Fibroblast of lung (primary cell): ENCODE measurements at regions not wholly inside any gene's neighbourhood (a gene's known extent, or its start where the extent isn't known, plus 50 kb on each side); places are given as distances from the start of the nearest gene placed in this dataset.
"Not testable (repeated sequence)": the region's sequence is repeated elsewhere in the genome, so short reads cannot be mapped to it uniquely, and the experiment has no call there.

Experiments
- DNase-seq, 2 donors: peaks; one replicate each; pipeline versions ENCODE4 v3.0.0 to v3.0.0-alpha.2; 2010; ENCODE audit warnings: low read depth in 2 of 2
- H2AFZ ChIP-seq: 2 replicates; pipeline ENCODE4 v1.5.1; 2012; ENCODE audit warnings: low read length, control low read depth, inconsistent platforms
- H3K27ac ChIP-seq: 2 replicates; pipeline ENCODE4 v1.5.1; 2011; ENCODE audit warnings: low read length, control low read depth; ENCODE audit not compliant: insufficient read depth
- H3K27me3 ChIP-seq: 2 replicates; pipeline ENCODE4 v1.5.1; 2011; ENCODE audit warnings: mild to moderate bottlenecking, low read length; ENCODE audit not compliant: control insufficient read depth, insufficient read depth
- H3K36me3 ChIP-seq: 2 replicates; pipeline ENCODE4 v1.5.1; 2011; ENCODE audit warnings: low read length; ENCODE audit not compliant: control insufficient read depth, insufficient read depth
- H3K4me1 ChIP-seq: 2 replicates; pipeline ENCODE4 v1.5.1; 2011; ENCODE audit warnings: low read length; ENCODE audit not compliant: control insufficient read depth, insufficient read depth; ENCODE audit errors: extremely low read depth
- H3K4me2 ChIP-seq: 2 replicates; pipeline ENCODE4 v1.5.1; 2011; ENCODE audit warnings: low read length, control low read depth; ENCODE audit not compliant: insufficient read depth; ENCODE audit errors: extremely low read depth
- H3K4me3 ChIP-seq, 4 experiments: fragments of 200-600 bp in 1 of 4; sonication (generic) in 1 of 4; replicated peaks in 1 of 4; 2 replicates each; pipeline ENCODE4 v1.5.1; 2011 to 2016; ENCODE audit warnings: low read length in 4 of 4, low read depth in 3 of 4, mild to moderate bottlenecking in 3 of 4, control low read depth in 2 of 4, inconsistent platforms in 1 of 4, mixed read lengths in 1 of 4; ENCODE audit not compliant: insufficient read depth in 1 of 4; ENCODE audit errors: control extremely low read depth in 1 of 4
- H3K79me2 ChIP-seq: 2 replicates; pipeline ENCODE4 v1.5.1; 2012; ENCODE audit warnings: mild to moderate bottlenecking, low read length, inconsistent platforms; ENCODE audit not compliant: control insufficient read depth, insufficient read depth
- H3K9ac ChIP-seq: 2 replicates; pipeline ENCODE4 v1.5.1; 2011; ENCODE audit warnings: mild to moderate bottlenecking, low read length, control low read depth; ENCODE audit not compliant: insufficient read depth
- H3K9me3 ChIP-seq: 2 replicates; pipeline ENCODE4 v1.5.1; 2012; ENCODE audit warnings: low read depth, low read length; ENCODE audit not compliant: control insufficient read depth, insufficient read depth
- H4K20me1 ChIP-seq: 2 replicates; pipeline ENCODE4 v1.5.1; 2011; ENCODE audit warnings: low read length; ENCODE audit not compliant: control insufficient read depth, insufficient read depth; ENCODE audit errors: extremely low read depth
- EZH2 ChIP-seq: IDR thresholded peaks from 2 replicates; pipeline ENCODE4 v1.5.1; 2012; ENCODE audit warnings: low read length, control low read depth, mild to moderate bottlenecking; ENCODE audit errors: missing control alignments
- TF ChIP-seq, protein P1 (sequence below), 2 donors: IDR thresholded peaks in 1 of 2; conservative IDR thresholded peaks in 1 of 2; 1 replicate in 1 of 2; 2 replicates in 1 of 2; pipeline ENCODE4 v1.5.1; 2011 to 2012; ENCODE audit warnings: low read length in 2 of 2, control low read depth in 1 of 2, inconsistent platforms in 1 of 2, low read depth in 1 of 2, mild to moderate bottlenecking in 1 of 2

- H3K9me3 ChIP-seq, result no peaks in the 10 kb centered on the region
- H3K27me3 ChIP-seq, result no peaks in the 10 kb centered on the region
- H2AFZ ChIP-seq, result no peak overlapping the region
- H3K4me1 ChIP-seq, result no peaks in the 10 kb centered on the region
- H3K9ac ChIP-seq, result no peak overlapping the region
- no peaks in the 10 kb centered on the region for H3K79me2 ChIP-seq
- H4K20me1 ChIP-seq, result no peaks in the 10 kb centered on the region
- H3K36me3 ChIP-seq, result no peaks in the 10 kb centered on the region
- no peak for DNase-seq
- TF ChIP-seq, protein P1, sequence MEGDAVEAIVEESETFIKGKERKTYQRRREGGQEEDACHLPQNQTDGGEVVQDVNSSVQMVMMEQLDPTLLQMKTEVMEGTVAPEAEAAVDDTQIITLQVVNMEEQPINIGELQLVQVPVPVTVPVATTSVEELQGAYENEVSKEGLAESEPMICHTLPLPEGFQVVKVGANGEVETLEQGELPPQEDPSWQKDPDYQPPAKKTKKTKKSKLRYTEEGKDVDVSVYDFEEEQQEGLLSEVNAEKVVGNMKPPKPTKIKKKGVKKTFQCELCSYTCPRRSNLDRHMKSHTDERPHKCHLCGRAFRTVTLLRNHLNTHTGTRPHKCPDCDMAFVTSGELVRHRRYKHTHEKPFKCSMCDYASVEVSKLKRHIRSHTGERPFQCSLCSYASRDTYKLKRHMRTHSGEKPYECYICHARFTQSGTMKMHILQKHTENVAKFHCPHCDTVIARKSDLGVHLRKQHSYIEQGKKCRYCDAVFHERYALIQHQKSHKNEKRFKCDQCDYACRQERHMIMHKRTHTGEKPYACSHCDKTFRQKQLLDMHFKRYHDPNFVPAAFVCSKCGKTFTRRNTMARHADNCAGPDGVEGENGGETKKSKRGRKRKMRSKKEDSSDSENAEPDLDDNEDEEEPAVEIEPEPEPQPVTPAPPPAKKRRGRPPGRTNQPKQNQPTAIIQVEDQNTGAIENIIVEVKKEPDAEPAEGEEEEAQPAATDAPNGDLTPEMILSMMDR (conservative IDR thresholded peaks at IDR 0.05 in 1 of 2, IDR thresholded peaks at IDR 0.05 in 1 of 2; ENCODE audit: low read depth in 1 of 2, low read length in 2 of 2), result no peak
- no peak for TF ChIP-seq EZH2
- H3K27ac ChIP-seq, result no peak overlapping the region
- no peak overlapping the region for H3K4me2 ChIP-seq
- no peak overlapping the region for H3K4me3 ChIP-seq
Observed at GRCh38 chr1:234763367-234763766, 153.4 kb upstream of the IRF2BP2 start.

DNA sequence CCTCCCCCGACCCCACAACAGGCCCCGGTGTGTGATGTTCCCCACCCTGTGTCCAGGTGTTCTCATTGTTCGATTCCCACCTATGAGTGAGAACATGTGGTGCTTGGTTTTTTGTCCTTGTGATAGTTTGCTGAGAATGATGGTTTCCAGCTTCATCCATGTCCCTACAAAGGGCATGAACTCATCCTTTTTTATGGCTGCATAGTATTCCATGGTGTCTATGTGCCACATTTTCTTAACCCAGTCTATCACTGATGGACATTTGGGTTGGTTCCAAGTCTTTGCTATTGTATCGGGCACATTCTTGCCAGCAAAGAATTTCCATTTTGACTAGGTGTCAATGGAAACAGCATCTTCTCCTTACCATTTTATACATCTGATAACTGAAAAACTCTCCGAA, 152.1 kb upstream of the IRF2BP2 start:
- not testable (repeated sequence) for H3K79me2 ChIP-seq, H3K36me3 ChIP-seq, H3K27ac ChIP-seq, H3K4me2 ChIP-seq, H3K27me3 ChIP-seq, H3K4me3 ChIP-seq, H3K9me3 ChIP-seq, H3K9ac ChIP-seq, H4K20me1 ChIP-seq, DNase-seq, H2AFZ ChIP-seq, H3K4me1 ChIP-seq

- no peaks in the 10 kb centered on the region for H3K9me3 ChIP-seq
- no peak overlapping the region for H2AFZ ChIP-seq
- no peak overlapping the region for H3K9ac ChIP-seq
- no peak for TF ChIP-seq EZH2
- TF ChIP-seq, protein P1 (conservative IDR thresholded peaks at IDR 0.05 in 1 of 2, IDR thresholded peaks at IDR 0.05 in 1 of 2; ENCODE audit: low read depth in 1 of 2, low read length in 2 of 2), result no peak
- no peak overlapping the region for H3K4me3 ChIP-seq
- no peaks in the 10 kb centered on the region for H4K20me1 ChIP-seq
- no peak for DNase-seq
- H3K4me2 ChIP-seq, result no peak overlapping the region
- H3K4me1 ChIP-seq, result peaks cover 6% of the 10 kb centered on the region
- H3K27ac ChIP-seq, result no peak overlapping the region
- H3K79me2 ChIP-seq, result no peaks in the 10 kb centered on the region
- H3K27me3 ChIP-seq, result no peaks in the 10 kb centered on the region
- no peaks in the 10 kb centered on the region for H3K36me3 ChIP-seq
Observed at GRCh38 chr1:234760303-234760723, 150.3 kb upstream of the IRF2BP2 start.
